HCT116 (cell line): ENCODE measurements at regions not wholly inside any gene's neighbourhood (a gene's known extent, or its start where the extent isn't known, plus 50 kb on each side); places are given as distances from the start of the nearest gene placed in this dataset.

Experiments used
- ATAC-seq: fragments of 200-7000 bp; cut with Tn5 transposase; 2 replicates; pipeline ENCODE4 v1.9.1; 2020; ENCODE audit warnings: mild to moderate bottlenecking, moderate library complexity
- BruUV-seq: library from RNA; stranded (reverse); fragments of 400-500 nt; replicated peaks from 2 replicates; lab custom pipeline; 2021; lab: Mats Ljungman, UMichigan
- CTCF ChIA-PET: fragments of 300-600 bp; sonication (Branson Sonifier 250); formaldehyde crosslinking; loops from one replicate; lab custom pipeline; 2021; ENCODE audit warnings: antibody characterized with exemption; lab: Charles Lee
- POLR2A ChIA-PET: fragments of 300-600, 350-600 bp; sonication (Branson Sonifier 250); formaldehyde crosslinking; loops from one replicate; lab custom pipeline; 2021; ENCODE audit warnings: antibody characterized with exemption; lab: Charles Lee
- RAD21 ChIA-PET, 2 experiments: fragments of 300-600 bp; sonication (Branson Sonifier 250); formaldehyde crosslinking; loops; one replicate each; lab custom pipeline; 2023; ENCODE audit warnings: low total read pairs in 2 of 2; ENCODE audit not compliant: uncharacterized antibody in 2 of 2, unreplicated experiment in 2 of 2, low non-redundant PET in 1 of 2; lab: Charles Lee
- DNase-seq: peaks from one replicate; pipeline ENCODE4 v3.0.0-alpha.2; 2010; ENCODE audit warnings: low read depth, low spot score
- H2AFZ ChIP-seq: fragments of 200-600 bp; shearing (Covaris generic), sonication (generic); 2 replicates; pipeline ENCODE4 v1.6.1; 2017; ENCODE audit warnings: low read depth, mixed run types, mixed read lengths, antibody characterized with exemption, low read length; ENCODE audit not compliant: poor library complexity, severe bottlenecking
- H3K27ac ChIP-seq: 2 replicates; pipeline ENCODE4 v1.5.1; 2012; ENCODE audit warnings: low read depth, low read length
- H3K27me3 ChIP-seq: fragments of 200-600 bp; sonication (generic); 2 replicates; pipeline ENCODE4 v1.6.1; 2016; ENCODE audit warnings: mixed run types, low read length, mixed read lengths; ENCODE audit not compliant: insufficient read depth
- H3K36me3 ChIP-seq, 2 experiments: fragments of 200-500 bp in 1 of 2; fragments of 200-600 bp in 1 of 2; sonication (Bioruptor generic) in 1 of 2; sonication (generic) in 1 of 2; 2 replicates each; pipeline versions ENCODE4 v1.5.1 to v1.6.1; 2014 to 2016; ENCODE audit warnings: low read length in 2 of 2, inconsistent platforms in 1 of 2, mixed read lengths in 1 of 2, mixed run types in 1 of 2; ENCODE audit not compliant: insufficient read depth in 2 of 2, control insufficient read depth in 1 of 2
- H3K4me1 ChIP-seq, 2 experiments: fragments of 200-600 bp in 1 of 2; sonication (generic) in 1 of 2; 2 replicates each; pipeline versions ENCODE4 v1.5.1 to v1.6.1; 2012 to 2017; ENCODE audit warnings: low read length in 2 of 2, inconsistent platforms in 1 of 2, mild to moderate bottlenecking in 1 of 2, mixed read lengths in 1 of 2, mixed run types in 1 of 2, moderate library complexity in 1 of 2; ENCODE audit not compliant: insufficient read depth in 2 of 2, control insufficient read depth in 1 of 2
- H3K4me2 ChIP-seq: fragments of 200-600 bp; sonication (generic); 2 replicates; pipeline ENCODE4 v1.6.1; 2017; ENCODE audit warnings: mixed run types, low read length, mixed read lengths
- H3K4me3 ChIP-seq, 2 experiments: fragments of 200-600 bp in 1 of 2; sonication (generic) in 1 of 2; replicated peaks in 1 of 2; 2 replicates each; pipeline ENCODE4 v1.5.1; 2011 to 2016; ENCODE audit warnings: low read length in 2 of 2, control low read depth in 1 of 2, low read depth in 1 of 2, mild to moderate bottlenecking in 1 of 2, mixed read lengths in 1 of 2, mixed run types in 1 of 2
- H3K79me2 ChIP-seq: fragments of 200-600 bp; sonication (generic); 2 replicates; pipeline ENCODE4 v1.6.1; 2017; ENCODE audit warnings: mild to moderate bottlenecking, mixed run types, low read length, moderate library complexity, mixed read lengths; ENCODE audit not compliant: insufficient read depth
- H3K9ac ChIP-seq: fragments of 200-600 bp; sonication (generic); 2 replicates; pipeline ENCODE4 v1.6.1; 2016; ENCODE audit warnings: low read length, mixed read lengths
- H3K9me2 ChIP-seq: fragments of 200-600 bp; sonication (generic), shearing (Covaris generic); 2 replicates; pipeline ENCODE4 v1.6.1; 2017; ENCODE audit warnings: mixed run types, mild to moderate bottlenecking, moderate library complexity; ENCODE audit not compliant: insufficient read depth
- H3K9me3 ChIP-seq, 2 experiments: fragments of 200-500 bp in 1 of 2; fragments of 200-600 bp in 1 of 2; sonication (Bioruptor generic) in 1 of 2; sonication (generic) in 1 of 2; 2 replicates each; pipeline ENCODE4 v1.6.1; 2014 to 2017; ENCODE audit warnings: low read length in 2 of 2, mixed read lengths in 2 of 2, inconsistent platforms in 1 of 2, low read depth in 1 of 2, mild to moderate bottlenecking in 1 of 2, mixed run types in 1 of 2, moderate library complexity in 1 of 2; ENCODE audit not compliant: control insufficient read depth in 1 of 2, insufficient read depth in 1 of 2
- H4K20me1 ChIP-seq: fragments of 200-600 bp; sonication (generic), shearing (Covaris generic); 2 replicates; pipeline ENCODE4 v1.6.1; 2017; ENCODE audit warnings: mixed run types, mild to moderate bottlenecking, moderate library complexity; ENCODE audit not compliant: insufficient read depth
- CBX3 ChIP-seq: IDR thresholded peaks from 2 replicates; pipeline ENCODE4 v1.6.1; 2012; ENCODE audit warnings: low read depth
- ELF1 ChIP-seq: IDR thresholded peaks from 2 replicates; pipeline ENCODE4 v1.6.1; 2012; ENCODE audit warnings: low read depth, borderline replicate concordance
- EZH2 ChIP-seq: fragments of 200-600 bp; sonication (generic); IDR thresholded peaks from 2 replicates; pipeline ENCODE4 v1.6.1; 2017; ENCODE audit warnings: antibody characterized with exemption, mixed run types
- JUND ChIP-seq: IDR thresholded peaks from 2 replicates; pipeline ENCODE4 v1.6.1; 2012
- POLR2A ChIP-seq: IDR thresholded peaks from 2 replicates; pipeline ENCODE4 v1.7.0; 2011; ENCODE audit warnings: borderline replicate concordance; ENCODE audit not compliant: insufficient read depth, insufficient read length; ENCODE audit errors: extremely low read depth
- POLR2AphosphoS5 ChIP-seq: IDR thresholded peaks from 2 replicates; pipeline ENCODE4 v1.6.1; 2011; ENCODE audit warnings: mild to moderate bottlenecking, low read depth, low read length, moderate library complexity
- RAD21 ChIP-seq: IDR thresholded peaks from 2 replicates; pipeline ENCODE4 v1.6.1; 2012; ENCODE audit warnings: low read depth, mild to moderate bottlenecking
- SIN3A ChIP-seq: IDR thresholded peaks from 2 replicates; pipeline ENCODE4 v1.6.1; 2012; ENCODE audit warnings: low read depth
- SP1 ChIP-seq: IDR thresholded peaks from 2 replicates; pipeline ENCODE4 v1.6.1; 2012; ENCODE audit warnings: low read depth
- TCF7L2 ChIP-seq: IDR thresholded peaks from 2 replicates; pipeline ENCODE4 v1.7.0; 2011; ENCODE audit warnings: borderline replicate concordance, inconsistent platforms; ENCODE audit not compliant: insufficient read depth, insufficient read length; ENCODE audit errors: extremely low read depth
- ZFX ChIP-seq: fragments of 450-650 bp; IDR thresholded peaks from 2 replicates; pipeline ENCODE4 v1.6.1; 2017
- intact Hi-C: fragments of 100-400 bp; cut with micrococcal nuclease; formaldehyde crosslinking; loops from 2 replicates; pipeline ENCODE4 v1.10.0; 2022
- TF ChIP-seq, protein P1 (sequence below), 3 experiments: fragments of 200-600 bp in 1 of 3; sonication (generic) in 1 of 3; IDR thresholded peaks in 2 of 3; conservative IDR thresholded peaks in 1 of 3; 2 replicates each; pipeline ENCODE4 v1.5.1; 2012 to 2017; ENCODE audit warnings: low read depth in 2 of 3, low read length in 2 of 3, antibody characterized with exemption in 1 of 3, borderline replicate concordance in 1 of 3, control low read depth in 1 of 3, mild to moderate bottlenecking in 1 of 3, mixed read lengths in 1 of 3, mixed run types in 1 of 3, moderate library complexity in 1 of 3; ENCODE audit not compliant: insufficient read depth in 1 of 3
- TF ChIP-seq, protein P2 (sequence below): IDR thresholded peaks from 2 replicates; pipeline ENCODE4 v1.6.1; 2012
- TF ChIP-seq, protein P3 (sequence below): IDR thresholded peaks from 2 replicates; pipeline ENCODE4 v1.6.1; 2011; ENCODE audit warnings: mild to moderate bottlenecking, low read length, moderate library complexity; ENCODE audit not compliant: insufficient replicate concordance; ENCODE audit errors: extremely low read depth
- TF ChIP-seq, protein P4 (sequence below): IDR thresholded peaks from 2 replicates; pipeline ENCODE4 v1.6.1; 2012

DNA sequence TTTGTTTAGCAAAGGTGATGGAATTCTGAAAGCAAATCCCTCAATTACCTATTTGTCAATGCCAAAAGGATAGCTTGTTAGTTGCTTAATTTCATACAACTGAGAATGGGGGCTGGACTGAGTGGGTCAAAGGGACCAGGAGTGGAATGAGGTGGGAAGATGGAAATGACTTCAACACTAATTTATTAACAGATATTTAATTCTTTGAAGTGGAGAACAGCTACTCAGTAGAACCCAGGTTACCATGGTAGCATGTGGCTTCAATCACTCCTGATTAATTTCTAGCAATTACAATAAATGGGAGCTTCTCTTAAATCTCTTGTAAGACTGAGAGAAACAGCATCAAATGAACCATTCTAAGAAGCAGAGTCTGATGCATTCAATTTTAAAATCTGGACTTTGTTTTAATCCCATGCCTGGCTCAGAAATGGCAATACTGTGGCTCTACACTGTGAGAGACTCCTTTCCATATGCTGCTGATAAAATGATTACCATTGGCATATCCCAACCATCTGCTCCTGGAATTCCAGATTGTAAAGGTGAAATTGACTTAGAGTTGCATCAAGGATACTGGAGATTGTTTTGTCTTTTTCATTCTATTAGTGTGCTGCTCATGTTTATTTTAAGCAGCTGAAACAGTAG, 607.8 kb downstream of the SNAPC1 start:
- POLR2A ChIA-PET = no interaction called here
- no peak overlapping the region for H3K9ac ChIP-seq
- H3K9me3 ChIP-seq = no peaks in the 10 kb centered on the region; a peak in 2 of 4 replicates
- BruUV-seq = no TSS peak
- H3K4me3 ChIP-seq = no peak overlapping the region
- no peak overlapping the region for H3K4me2 ChIP-seq
- CTCF ChIA-PET = no interaction called here
- no peaks in the 10 kb centered on the region for H3K27me3 ChIP-seq
- RAD21 ChIA-PET = no interaction called here
- no peak overlapping the region for H2AFZ ChIP-seq
- H3K9me2 ChIP-seq = no peaks in the 10 kb centered on the region
- intact Hi-C loops = no loop called here
- no peaks in the 10 kb centered on the region for H3K4me1 ChIP-seq
- H4K20me1 ChIP-seq = no peaks in the 10 kb centered on the region
- H3K27ac ChIP-seq = no peak overlapping the region
- H3K36me3 ChIP-seq = no peaks in the 10 kb centered on the region
- no peak for DNase-seq
- TF ChIP-seq JUND (no peak), SIN3A (no peak), TCF7L2 (no peak), ZFX (no peak), RAD21 (no peak), POLR2AphosphoS5 (no peak), SP1 (no peak), POLR2A (no peak), EZH2 (no peak), ELF1 (no peak), CBX3 (no peak)
- TF ChIP-seq, protein P1, sequence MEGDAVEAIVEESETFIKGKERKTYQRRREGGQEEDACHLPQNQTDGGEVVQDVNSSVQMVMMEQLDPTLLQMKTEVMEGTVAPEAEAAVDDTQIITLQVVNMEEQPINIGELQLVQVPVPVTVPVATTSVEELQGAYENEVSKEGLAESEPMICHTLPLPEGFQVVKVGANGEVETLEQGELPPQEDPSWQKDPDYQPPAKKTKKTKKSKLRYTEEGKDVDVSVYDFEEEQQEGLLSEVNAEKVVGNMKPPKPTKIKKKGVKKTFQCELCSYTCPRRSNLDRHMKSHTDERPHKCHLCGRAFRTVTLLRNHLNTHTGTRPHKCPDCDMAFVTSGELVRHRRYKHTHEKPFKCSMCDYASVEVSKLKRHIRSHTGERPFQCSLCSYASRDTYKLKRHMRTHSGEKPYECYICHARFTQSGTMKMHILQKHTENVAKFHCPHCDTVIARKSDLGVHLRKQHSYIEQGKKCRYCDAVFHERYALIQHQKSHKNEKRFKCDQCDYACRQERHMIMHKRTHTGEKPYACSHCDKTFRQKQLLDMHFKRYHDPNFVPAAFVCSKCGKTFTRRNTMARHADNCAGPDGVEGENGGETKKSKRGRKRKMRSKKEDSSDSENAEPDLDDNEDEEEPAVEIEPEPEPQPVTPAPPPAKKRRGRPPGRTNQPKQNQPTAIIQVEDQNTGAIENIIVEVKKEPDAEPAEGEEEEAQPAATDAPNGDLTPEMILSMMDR (IDR thresholded peaks at IDR 0.05 in 2 of 3, conservative IDR thresholded peaks at IDR 0.05 in 1 of 3; ENCODE audit: borderline replicate concordance in 1 of 3, insufficient read depth in 1 of 3, low read depth in 2 of 3, low read length in 2 of 3) = no peak
- TF ChIP-seq, protein P2, sequence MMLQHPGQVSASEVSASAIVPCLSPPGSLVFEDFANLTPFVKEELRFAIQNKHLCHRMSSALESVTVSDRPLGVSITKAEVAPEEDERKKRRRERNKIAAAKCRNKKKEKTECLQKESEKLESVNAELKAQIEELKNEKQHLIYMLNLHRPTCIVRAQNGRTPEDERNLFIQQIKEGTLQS = no peak
- TF ChIP-seq, protein P3, sequence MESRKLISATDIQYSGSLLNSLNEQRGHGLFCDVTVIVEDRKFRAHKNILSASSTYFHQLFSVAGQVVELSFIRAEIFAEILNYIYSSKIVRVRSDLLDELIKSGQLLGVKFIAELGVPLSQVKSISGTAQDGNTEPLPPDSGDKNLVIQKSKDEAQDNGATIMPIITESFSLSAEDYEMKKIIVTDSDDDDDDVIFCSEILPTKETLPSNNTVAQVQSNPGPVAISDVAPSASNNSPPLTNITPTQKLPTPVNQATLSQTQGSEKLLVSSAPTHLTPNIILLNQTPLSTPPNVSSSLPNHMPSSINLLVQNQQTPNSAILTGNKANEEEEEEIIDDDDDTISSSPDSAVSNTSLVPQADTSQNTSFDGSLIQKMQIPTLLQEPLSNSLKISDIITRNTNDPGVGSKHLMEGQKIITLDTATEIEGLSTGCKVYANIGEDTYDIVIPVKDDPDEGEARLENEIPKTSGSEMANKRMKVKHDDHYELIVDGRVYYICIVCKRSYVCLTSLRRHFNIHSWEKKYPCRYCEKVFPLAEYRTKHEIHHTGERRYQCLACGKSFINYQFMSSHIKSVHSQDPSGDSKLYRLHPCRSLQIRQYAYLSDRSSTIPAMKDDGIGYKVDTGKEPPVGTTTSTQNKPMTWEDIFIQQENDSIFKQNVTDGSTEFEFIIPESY = no peak
- TF ChIP-seq, protein P4, sequence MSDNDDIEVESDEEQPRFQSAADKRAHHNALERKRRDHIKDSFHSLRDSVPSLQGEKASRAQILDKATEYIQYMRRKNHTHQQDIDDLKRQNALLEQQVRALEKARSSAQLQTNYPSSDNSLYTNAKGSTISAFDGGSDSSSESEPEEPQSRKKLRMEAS = no peak
- H3K79me2 ChIP-seq = no peaks in the 10 kb centered on the region
- ATAC-seq = no peak
